Putamen (tissue), 1 donor: ENCODE measurements at regions not wholly inside any gene's neighbourhood (a gene's known extent, or its start where the extent isn't known, plus 50 kb on each side); places are given as distances from the start of the nearest gene placed in this dataset.
A peak's percentile ranks its signal among the peaks of the same experiment; 100 is the strongest.

ENCODE experiments used
- DNase-seq: peaks from one replicate; pipeline ENCODE4 v3.0.0-alpha.2; 2016; ENCODE audit warnings: low spot score

DNA sequence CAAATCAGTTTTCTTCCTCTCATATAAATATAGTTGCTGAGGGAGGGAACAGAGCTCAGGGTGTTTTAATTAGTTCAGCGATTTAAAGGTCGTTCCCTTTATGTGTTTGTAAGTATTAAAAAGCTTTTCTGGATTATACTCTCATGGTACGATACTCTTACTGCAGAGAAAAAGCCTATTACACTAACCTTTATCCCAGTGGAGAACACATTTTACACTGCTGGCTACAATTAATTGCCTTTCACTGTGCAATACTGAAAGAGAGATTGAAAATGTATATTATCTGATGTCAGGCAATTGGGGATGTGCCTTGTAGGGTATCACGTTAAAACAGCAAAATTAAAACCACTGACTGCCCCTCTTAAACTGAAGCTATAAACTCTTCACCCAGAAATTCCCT, 526.9 kb upstream of the SGCG start:
- no peak for DNase-seq

DNA sequence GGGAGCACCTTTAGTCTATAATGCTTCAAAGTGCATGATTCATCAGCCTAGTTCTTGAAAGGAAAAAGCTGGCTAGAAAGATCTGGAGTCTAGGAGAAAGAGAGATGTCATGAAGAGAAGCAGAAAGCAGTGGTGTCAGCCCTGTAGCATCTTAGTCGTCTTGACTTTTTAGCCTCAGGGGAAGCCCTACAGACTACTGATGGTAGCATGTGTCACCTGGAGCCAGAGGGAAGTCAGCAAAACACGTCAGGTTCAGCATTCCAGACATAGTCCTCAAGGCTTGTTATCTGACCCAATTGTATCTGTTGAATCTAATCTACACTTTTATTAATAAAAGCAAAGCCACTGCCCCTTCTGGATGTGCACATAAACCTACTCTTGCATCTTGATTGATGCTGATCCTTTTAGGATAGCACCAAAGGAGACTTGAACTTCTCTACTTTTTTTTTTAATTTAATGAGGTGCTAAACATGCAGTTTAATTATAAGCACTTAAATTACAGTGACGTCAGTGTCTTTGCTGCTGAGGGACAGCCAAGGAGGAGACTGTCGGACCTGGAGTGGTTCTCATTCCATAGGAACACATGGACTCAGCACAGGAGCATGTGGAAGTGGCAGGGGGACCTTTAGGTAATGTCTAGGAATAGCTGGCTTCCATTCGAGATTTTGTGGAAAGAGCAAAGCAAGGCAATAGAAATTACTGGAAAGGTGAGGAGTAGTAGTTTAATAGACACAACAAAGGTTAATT, 525.5 kb upstream of the SGCG start:
- DNase-seq, result no peak

- no peak for DNase-seq
These were observed 518.0 kb upstream of the SGCG start for GRCh38 chr13:22662771-22663170.

GRCh38 chr13:22665506-22665905, 515.3 kb upstream of the SGCG start:
- DNase-seq, result no peak

- DNase-seq, result no peak
These were observed 490.0 kb upstream of the SGCG start for GRCh38 chr13:22690756-22691155.

- no peak for DNase-seq
These were observed 487.1 kb upstream of the SGCG start for GRCh38 chr13:22693691-22694090.

GRCh38 chr13:22696433-22696832, 484.3 kb upstream of the SGCG start:
- no peak for DNase-seq

DNA sequence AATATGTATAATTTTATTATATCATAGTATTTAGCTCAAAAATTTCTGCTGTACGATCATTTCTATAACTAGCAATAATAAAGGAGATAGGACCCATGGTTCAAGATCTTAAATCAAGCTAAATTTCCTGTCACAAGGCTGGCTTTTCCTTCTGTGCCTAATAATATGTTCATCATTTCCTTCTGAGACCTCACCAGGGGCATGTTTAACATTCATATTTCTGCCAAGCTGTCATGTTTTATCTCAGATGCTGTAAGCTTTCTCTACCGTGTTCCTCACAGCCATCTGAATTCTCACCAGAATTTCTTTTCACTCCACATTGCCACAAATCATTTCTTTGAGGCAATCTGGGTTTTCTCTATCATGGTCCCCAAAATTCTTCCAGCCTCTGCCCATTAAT, 482.3 kb upstream of the SGCG start:
- DNase-seq, result no peak

GRCh38 chr13:22700246-22700887, 480.4 kb upstream of the SGCG start:
- no peak for DNase-seq

GRCh38 chr13:22703601-22704209, 477.1 kb upstream of the SGCG start:
- DNase-seq, result no peak

DNA sequence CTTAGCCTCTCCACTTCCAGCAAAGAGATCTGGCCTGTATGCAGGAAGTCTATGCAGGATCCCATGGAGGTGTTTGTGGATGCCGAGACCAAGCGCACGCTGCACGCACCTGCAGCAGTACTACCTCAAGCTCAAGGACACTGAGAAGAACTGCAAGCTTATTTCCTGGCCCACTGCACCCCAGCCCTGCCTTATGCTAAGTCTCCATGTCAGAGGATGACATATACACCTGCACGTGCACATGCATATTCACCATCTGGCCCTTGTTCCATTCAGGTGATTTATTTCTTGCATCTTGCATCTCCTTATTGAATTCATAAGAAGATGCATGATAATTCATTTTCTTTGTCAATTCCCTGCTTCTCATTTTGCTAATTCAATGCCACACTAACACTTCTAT, 472.8 kb upstream of the SGCG start:
- no peak for DNase-seq

DNA sequence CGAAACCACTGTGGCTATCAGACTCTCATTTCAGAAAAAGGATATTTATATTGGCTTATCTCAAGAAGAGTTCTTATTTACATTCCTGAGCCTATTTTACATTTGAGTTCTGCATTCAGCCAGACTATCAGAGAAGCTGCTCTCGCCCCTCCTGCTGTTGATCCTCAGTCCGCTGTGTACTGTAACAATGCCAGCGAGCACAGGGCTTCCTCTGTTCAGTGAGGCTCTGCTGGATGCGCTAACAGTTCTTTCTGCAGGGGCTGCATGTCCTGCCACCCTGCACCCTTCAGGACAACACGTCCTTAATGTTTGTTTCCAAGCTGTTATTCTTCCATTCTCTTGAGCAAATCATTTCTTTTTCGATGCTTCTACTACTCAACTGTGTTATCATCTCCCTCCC, 463.7 kb upstream of the SGCG start:
- DNase-seq, result peak; percentile 15

GRCh38 chr13:22726726-22727125, 454.1 kb upstream of the SGCG start:
- DNase-seq, result no peak

DNA sequence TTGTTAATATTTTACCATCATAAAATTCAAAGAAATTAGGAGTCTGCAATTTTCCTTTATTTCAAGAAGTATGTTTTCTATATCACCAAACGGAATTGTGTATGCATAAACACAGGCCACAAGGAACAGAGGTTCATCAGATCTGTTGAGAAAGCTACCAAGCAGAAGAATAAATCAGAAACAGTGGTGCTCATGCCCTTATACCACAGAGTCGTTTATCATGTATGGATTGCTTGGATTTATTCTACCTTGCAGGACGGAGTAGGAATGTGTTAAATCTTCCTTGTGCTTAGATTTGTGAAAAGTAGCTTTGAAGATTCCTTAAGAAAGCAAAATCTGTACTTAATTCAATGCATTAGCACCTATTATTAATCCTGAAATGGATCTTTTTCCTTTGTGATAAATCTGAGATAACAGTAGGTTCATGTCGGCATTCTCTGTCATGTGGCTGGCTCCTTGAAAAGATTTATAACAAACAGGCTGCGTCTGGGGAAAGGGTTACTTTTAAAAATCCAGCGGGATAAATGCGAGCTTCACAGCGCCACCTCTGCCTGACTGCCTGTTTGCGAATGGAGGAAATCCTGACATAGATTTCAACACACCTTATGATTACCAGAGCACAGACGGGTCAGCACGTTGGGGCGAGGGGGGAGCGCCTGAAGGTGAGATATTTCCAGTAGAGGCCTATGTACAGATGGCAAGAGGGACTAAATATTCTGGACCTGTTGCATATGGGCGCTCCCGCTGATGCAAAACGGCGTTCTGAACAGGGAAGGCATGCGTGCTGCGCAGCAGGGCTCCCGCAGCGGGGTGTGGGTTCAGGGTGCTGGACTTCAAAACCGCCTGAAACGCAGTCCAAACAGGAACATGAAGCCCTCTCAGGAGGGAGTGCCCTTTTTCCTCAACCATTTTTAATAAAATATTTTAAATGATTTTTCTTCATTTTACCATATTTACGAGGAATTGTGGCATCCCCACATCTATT, 445.5 kb upstream of the SGCG start:
- DNase-seq, result no peak

DNA sequence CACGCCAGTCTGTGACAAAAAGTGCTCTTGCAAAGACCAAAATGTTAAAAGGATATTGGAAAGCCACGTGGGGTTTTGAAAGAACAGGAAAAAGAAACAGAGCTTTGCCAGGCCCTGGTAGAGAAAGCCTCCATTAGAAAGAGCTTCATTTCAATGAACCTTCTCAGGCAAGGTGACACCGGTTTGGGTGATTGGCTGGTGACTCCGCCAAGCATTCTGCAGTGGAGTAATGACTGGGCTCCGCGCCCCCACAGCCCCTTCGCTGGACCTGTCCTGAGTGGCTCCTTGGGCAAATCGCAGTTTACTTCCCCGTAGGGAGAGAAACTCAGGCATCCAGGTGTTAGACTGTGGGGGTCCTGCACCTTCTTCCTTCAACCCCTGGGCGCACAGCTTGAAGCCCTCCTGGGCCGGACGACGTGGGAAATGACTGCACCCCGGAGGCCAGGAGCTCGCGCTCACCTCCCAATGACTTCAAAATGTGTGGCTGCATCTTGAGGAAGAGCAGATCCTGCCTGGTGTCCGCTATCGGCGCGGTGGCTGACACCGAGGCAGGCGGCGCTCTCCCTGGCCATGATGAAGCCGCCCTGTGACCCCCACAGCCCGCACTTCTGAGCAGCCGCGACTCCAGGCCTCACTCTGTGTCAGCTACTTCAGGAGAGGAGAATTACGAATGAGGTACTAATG, 444.6 kb upstream of the SGCG start:
- DNase-seq, result no peak

GRCh38 chr13:22736768-22737092, 444.0 kb upstream of the SGCG start:
- DNase-seq, result no peak

GRCh38 chr13:22738357-22738756, 442.4 kb upstream of the SGCG start:
- no peak for DNase-seq

GRCh38 chr13:22740264-22740663, 440.5 kb upstream of the SGCG start:
- DNase-seq, result no peak

DNA sequence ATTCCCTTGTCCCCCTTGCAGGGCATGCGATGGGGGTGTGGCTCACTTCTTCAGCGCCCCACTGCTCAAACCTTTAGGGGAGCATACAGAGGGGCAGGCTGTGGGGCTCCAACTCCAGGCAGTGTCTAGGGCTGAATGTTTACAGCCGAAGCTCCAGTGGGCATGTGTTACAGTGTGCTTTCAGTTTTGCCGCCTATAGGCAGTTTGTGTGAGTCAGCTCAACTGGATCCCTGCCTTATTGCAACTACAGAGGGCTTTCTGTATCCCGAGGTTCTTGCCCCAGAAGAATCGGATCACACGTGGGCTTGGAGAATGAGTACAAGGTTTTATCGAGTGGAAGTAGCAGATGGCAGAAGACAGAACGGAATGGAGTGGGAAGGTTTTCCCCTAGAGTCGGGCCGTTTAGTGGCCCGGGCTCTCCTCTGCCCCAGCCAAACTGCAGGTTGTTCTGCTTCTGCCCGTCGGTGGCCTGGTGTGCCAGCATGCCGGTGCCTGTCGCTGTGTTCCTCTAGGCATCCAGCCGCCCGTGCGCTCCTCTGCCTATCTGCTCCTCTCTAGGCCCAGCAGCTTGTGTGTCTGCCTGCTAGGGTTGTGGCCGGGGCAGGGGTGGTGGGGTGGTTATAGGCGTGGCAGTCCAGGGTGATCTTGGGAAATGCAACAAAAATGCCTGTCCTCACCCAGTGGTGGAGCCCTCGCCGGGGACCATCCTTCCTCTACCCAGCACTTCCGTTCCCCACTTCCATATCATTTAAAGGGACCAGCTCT, 435.9 kb upstream of the SGCG start:
- no peak for DNase-seq

GRCh38 chr13:22748866-22749577, 431.8 kb upstream of the SGCG start:
- no peak for DNase-seq
